ENCODE measurements at regions not wholly inside any gene's neighbourhood (a gene's known extent, or its start where the extent isn't known, plus 50 kb on each side); places are given as distances from the start of the nearest gene placed in this dataset.

- TF ChIP-seq EZH2 (IDR thresholded peaks at IDR 0.05) (no peak), CTCF (IDR thresholded peaks at IDR 0.05) (no peak)
Measured at GRCh38 chr2:104090407-104090806, 763.5 kb upstream of the POU3F3 start.

All from neural progenitor cell (in vitro differentiated cells).